ENCODE measurements at regions not wholly inside any gene's neighbourhood (a gene's known extent, or its start where the extent isn't known, plus 50 kb on each side); places are given as distances from the start of the nearest gene placed in this dataset.
"Not testable (repeated sequence)": the region's sequence is repeated elsewhere in the genome, so short reads cannot be mapped to it uniquely, and the experiment has no call there.

DNA sequence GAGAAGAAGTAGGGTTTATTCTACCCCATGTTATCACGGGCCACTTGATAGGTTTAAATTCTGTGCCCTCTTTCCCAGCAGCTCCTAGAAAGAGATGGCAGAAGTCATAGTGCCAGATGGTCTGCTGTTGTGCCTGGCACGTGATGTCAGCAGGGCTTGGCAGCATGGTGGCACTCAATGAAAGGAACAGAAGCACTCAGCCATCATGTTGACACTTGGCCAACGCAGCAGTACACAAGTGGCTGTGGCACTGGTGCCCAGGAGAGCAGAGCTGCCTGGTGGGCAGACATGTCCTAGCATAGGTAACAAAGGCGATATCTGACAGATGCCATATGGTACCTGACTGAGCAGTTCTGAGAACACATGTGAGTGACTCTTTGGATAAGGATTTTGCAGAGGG is 796.4 kb upstream of the ACO1 start:
- FAIRE-seq = no peak
- DNase-seq (ENCODE audit: insufficient read length, low spot score) = no peak

DNA sequence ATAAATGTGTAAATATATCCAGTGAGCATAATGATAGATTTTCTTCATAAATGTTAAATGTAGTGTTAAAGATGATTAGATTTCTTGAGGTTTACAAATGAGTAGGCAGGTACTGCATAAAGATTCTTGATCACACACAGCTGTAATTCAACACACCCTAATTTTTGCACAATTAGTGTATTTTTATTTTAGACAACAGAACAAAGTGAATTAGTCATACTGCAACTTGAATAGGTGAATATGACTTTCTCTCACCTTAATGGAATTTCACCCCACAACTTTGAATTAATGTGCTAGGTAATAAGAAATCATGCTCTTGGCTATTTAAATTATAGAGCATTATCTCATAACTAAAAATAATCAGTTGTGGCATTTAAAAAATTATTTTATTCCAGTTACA is 795.7 kb upstream of the ACO1 start:
- DNase-seq (ENCODE audit: insufficient read length, low spot score) = no peak
- FAIRE-seq = no peak

DNA sequence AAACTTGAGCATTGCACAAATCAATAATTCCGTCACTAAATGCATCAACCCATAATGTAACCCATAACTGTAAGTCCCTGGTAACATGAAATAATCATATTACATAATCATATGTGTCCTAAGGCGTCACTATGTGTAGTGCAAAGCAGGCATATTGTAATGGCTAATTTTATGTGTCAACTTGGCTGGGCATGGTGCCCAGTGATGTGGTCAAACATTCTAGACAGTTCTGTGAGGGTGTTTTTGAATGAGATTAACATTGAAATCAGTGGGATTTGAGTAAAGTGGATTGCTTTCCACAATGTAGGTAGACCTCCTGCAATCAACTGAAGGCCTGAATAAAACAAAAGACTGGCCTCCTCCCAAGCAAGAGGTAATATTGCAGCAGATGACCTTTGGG is 794.4 kb upstream of the ACO1 start:
- FAIRE-seq (no peak), DNase-seq (ENCODE audit: insufficient read length, low spot score) (no peak)

DNA sequence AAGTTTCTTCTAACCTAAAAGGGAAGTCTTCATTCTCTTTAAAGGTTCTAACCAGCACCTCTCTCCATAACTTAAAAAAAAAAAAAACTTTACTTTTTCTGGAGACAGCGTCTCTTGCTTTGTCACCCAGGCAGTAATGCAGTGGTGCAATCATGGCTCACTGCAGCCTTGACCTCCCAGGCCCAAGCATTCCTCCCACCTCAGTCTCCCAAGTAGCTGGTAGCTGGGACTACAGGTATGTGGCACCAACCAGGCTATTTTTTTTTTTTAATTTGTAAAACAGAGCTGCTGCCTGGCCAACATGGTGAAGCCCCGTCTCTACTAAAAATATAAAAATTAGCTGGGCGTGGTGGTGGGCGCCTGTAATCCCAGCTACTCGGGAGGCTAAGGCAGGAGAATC is 787.4 kb upstream of the ACO1 start:
- FAIRE-seq; DNase-seq (ENCODE audit: insufficient read length, low spot score): not testable (repeated sequence)

DNA sequence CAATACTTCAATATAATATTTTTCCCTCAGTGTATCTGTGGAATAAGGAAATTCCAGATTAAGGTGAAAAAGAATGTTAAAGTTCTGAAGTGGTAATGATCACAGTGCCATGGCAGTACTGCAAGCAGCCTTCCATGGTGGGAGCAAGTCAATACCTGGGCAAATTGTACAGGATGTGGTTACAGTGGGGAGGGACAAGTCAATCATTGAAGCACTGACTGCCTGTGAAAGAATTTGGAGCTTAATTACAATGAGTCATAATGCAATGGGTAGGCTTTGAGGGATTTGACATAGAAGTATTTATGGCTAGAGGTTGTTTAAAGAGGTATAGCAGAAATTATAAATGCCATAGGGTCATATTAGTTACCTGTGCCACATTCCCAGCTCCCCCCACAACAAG is 786.5 kb upstream of the ACO1 start:
- FAIRE-seq = peak; percentile 28
- DNase-seq (ENCODE audit: insufficient read length, low spot score) = no peak

DNA sequence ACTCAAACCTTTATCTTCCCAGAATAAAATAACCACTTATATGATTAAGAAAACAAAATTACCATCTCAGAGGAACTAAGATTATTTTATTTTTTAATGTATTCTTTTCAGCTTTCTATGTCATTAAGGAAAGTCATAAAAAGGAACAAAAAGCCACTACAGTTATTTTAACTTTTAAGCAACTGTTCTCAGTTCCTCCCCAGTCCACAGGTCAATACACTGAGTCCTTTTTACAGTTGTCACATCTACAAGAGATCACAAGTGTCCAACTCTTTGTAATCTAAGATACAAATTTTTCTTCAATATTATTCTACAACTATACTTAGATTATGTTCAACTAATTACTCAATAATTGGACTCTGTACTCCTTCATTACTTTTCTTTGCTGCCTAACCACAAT is 782.8 kb upstream of the ACO1 start:
- no peak for DNase-seq (ENCODE audit: insufficient read length, low spot score)
- FAIRE-seq = no peak

DNA sequence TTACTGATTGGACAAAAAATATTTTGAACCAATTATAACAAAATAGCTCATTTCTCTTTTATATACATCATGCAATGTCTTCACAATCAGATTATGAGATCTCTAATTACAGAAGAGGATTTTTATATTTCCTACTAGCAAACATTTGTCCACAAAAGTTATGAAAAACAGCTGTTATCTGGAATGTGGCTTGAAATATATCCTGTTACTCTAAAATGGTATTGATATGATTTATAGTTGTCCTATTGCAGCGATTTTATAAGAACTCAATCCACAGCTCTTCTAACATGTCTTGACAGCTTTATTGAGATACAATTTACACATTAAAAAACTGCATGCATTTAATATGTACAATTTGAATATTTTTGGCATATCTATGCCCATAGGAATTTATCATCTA is 779.9 kb upstream of the ACO1 start:
- DNase-seq (ENCODE audit: insufficient read length, low spot score) (no peak), FAIRE-seq (no peak)

DNA sequence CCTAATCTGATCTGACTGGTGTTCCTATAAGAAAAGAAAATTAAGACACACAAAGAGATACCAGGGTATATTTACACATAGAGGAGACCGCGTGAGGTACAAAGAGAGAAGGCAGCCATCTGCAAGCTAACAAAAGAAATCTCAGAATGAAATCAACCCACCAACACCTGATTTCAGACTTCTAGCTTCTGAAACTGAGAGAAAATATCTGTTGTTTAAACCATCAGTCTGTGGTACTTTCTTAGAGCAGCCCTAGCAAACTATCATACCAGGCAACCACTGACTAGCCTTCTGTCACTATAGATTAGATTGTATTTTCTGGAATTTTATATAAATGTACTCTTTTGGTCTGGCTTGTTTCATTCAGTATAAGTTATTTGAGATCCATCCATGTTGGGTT is 779.3 kb upstream of the ACO1 start:
- no peak for FAIRE-seq

DNA sequence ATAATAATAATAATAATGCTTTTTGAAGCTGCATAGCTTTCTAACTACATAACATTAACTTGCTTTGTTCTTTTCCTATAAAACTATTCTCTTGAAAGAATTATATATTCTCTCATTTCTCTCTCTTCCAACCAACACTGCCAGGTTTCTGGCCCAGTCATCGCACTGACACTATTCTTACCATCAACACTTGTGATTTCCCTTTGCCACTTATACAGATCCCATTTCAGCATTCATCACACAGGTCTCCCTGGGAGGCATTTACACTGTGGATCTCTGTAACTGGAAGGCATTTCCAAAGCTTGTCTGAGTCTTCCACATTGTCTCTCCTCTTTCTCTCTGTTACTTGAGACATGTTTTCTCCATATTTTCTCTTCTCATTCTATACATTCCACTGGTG is 777.8 kb upstream of the ACO1 start:
- FAIRE-seq (no peak), DNase-seq (ENCODE audit: insufficient read length, low spot score) (no peak)

More for the DNA sequence above, 779.3 kb upstream of the ACO1 start:
- no peak for DNase-seq (ENCODE audit: insufficient read length, low spot score)

DNA sequence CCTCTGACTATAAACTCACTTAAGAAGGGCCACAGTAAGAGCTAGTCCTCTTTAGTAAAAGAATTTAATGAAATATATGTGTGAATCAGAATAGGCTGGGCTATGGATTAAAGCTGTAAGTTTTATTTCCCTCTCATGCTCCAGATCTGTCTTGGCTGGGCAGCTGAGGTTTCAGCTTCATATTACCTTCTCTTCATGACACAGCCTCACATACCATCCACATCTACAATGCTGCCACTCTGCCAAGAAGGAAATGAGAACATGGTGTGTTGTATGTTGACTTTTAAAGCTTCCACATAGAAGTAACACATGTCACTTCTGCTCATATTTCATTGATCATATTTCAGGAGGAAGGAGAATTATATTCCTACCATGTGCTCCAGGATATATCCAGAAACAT is 776.0 kb upstream of the ACO1 start:
- no peak for DNase-seq (ENCODE audit: insufficient read length, low spot score)
- FAIRE-seq = no peak

DNA sequence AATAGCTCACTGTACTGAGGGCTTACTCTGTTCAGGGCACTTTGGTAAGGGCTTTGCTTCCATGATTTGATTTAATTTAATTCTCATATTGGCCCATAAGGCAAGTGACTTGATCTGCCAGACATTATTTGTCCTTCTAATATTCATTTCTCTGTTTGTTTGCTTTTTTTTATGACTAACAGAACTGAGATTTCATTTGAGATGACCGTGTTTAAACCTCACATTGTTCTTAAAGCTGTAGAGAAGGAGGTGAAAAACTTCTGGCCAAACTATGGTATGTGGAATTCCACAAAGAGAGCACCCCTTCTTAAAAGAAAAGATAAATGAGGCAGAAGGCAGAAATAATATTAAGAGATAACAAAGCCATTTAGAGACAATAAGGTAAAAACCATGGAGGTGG is 775.6 kb upstream of the ACO1 start:
- no peak for FAIRE-seq

DNA sequence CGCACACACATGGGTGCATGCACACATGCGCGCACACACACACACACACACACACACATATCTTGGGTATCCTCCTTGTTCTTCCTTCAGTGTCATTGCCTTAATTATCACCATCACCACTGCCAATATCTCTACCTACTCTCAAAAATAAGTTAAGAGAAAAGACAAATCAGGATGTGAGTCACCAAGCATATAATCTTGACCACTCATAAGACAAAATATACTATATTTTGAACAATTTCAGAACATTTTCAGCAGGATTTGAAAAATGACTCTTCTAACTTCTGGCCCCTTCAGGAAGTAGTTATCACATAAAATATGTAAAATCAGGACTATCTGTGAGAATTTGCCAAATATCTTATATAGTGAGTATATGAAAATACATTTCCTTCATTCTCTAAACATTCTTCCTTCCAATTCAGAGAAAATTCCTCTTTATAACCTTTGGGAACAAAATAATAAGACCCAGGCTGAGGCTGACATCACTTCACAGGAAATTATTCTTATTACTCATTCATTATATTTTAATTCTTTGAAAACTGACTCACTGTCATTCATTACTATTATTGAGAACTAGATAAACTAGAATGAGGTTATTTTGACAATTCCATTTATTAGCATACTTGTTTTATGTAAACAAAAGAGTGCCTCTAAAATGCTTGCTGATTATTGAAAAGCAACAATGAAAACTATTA is 772.0 kb upstream of the ACO1 start:
- FAIRE-seq (no peak), DNase-seq (ENCODE audit: insufficient read length, low spot score) (no peak)

More for the DNA sequence above, 775.6 kb upstream of the ACO1 start:
- no peak for DNase-seq (ENCODE audit: insufficient read length, low spot score)

DNA sequence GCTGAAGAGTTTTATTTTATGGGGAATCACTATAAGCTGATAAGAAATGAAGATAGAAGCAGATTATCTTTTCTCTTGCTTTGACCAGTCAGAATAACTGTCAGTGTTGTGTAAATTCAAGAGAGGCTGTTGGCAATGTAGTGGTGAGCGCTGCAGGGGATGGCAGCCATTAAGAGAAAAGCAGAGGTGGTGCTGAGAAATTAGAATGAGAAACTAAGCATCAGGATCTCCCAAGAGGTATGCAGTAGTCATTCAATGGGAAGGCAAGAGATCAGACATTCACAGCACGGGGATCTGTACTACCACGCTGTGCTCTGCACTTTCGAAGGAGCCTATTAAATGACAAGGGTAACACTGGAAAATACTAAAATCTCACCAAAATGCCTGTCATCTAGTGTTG is 768.5 kb upstream of the ACO1 start:
- DNase-seq (ENCODE audit: insufficient read length, low spot score) (no peak), FAIRE-seq (no peak)

DNA sequence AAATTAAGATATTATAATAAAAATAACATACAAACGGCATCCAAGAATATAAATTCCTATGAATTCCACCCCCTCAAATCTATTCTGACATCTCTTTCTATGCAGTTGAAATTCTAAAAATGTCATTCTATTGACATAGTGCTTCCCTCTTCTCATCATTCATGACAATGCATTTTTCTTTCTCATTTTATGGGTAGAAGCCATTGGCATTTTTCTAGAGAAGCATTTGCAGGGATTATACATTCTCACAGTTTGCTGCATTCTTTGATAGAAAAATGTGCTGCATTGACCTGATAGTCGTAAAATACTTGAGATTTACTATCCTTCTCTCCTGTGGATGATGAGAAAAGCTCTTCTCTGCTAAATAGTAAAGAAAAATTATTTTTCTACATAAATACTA is 760.9 kb upstream of the ACO1 start:
- no peak for FAIRE-seq
- no peak for DNase-seq (ENCODE audit: insufficient read length, low spot score)

DNA sequence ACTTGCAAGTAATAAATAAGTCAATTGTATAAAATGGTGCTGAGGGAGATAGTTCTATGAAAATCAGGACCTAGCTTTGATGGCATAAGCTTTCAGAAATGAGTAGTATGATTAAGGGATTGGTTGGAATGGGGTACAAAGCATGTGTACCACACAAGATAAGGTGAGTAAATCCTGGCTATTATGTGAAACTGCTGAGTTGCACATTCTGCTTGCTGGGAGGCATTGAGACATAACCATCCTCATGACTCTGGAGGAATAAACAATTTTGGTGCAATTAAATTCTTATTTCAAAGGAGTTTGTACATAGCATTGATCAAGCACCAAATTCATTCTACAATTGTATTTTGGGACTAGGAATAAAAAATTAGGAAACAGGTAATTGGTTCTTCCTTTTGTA is 755.2 kb upstream of the ACO1 start:
- DNase-seq (ENCODE audit: insufficient read length, low spot score) = no peak

DNA sequence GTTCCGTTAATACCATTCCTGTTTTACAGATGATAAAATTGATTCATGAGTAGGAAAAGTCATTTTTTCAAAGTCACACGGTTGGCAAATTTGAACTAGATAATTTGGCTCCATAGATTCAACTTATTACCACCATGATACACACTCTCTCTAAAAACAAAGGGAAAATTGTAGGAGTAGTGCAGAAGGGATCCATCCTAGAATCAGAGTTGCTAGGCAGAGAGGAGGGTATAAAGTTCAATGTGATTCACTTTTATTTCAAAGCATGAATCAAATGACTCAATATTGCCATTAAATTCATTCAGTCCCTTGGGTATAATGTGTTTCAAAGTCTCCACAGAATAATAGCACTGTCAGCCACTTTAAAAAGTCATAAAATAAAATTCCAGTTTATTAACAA is 747.2 kb upstream of the ACO1 start:
- DNase-seq (ENCODE audit: insufficient read length, low spot score) = no peak
- FAIRE-seq = no peak

More for the DNA sequence above, 755.2 kb upstream of the ACO1 start:
- FAIRE-seq = no peak

DNA sequence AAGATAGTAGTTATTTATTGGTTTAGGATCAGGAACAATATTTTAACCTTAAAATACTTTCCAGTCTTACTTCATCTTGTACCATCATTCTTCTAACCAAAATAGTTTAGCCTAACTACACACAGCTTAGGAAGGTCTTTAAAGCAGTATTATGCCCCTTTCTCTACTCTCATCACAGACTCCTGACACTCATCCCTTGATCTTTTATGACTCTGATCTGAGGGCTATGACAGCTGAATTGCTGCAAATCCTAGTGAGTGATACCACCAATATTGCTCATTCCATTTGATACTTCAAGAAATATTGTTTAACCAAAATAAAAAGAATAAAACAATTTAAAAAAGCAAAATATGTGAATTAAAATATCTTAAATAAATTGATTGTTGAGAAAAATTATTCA is 746.6 kb upstream of the ACO1 start:
- no peak for DNase-seq (ENCODE audit: insufficient read length, low spot score)
- no peak for FAIRE-seq

DNA sequence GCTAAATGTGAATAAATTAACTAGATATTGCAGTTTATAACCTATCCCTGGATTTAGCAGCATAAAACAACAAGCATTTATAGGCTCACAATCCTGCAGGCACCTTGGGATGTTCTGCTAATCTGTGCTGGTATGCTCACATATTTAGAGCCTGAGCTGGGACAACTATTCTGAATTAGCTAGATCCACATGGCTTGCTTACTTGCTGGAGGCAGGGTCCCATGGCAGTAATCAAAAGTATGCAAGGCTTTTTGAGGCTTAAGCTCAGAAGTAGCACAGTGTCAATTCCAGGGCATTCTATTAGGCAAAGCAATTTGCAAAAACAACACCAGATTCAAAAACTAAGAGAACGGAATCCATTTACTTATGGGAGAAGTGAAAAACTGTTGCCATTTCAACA is 745.0 kb upstream of the ACO1 start:
- FAIRE-seq (no peak), DNase-seq (ENCODE audit: insufficient read length, low spot score) (no peak)

DNA sequence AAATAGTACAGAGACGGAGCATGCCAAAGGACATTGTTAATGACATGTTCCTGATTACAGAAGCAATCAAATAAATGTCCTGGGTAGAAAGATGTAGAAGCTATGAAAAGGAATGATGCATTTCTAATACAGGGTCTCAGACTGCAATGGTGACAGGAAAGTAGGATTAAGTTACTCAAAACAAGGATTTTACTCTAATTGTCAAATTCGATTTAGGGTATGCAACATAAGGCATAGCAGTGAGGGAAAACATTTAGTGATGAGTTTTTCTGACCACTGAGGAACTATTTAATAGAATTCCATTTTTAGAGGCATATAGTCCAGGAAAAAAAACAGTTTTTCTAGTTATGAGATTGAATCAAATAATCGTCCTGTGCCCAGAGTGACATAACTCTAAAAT is 715.1 kb upstream of the ACO1 start:
- FAIRE-seq = no peak
- no peak for DNase-seq (ENCODE audit: insufficient read length, low spot score)

DNA sequence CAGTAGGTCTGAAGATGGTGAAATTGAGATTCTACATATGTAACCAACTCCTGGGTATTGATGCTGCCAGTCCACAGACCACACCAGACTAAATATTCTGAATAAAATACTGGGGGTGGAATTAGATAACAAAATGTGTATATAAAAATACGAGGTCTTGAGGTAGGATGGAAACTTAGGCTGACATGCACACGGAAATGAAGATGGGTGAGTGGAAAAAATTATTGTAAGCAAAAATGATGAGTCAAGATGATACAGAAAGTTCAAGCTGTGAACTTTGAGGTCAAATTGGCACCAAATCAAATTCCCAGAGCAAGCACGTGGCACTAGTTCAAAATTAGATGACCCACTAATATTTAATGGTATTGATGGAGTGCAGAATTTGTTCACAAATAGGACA is 713.4 kb upstream of the ACO1 start:
- DNase-seq (ENCODE audit: insufficient read length, low spot score) = no peak
- FAIRE-seq = no peak

DNA sequence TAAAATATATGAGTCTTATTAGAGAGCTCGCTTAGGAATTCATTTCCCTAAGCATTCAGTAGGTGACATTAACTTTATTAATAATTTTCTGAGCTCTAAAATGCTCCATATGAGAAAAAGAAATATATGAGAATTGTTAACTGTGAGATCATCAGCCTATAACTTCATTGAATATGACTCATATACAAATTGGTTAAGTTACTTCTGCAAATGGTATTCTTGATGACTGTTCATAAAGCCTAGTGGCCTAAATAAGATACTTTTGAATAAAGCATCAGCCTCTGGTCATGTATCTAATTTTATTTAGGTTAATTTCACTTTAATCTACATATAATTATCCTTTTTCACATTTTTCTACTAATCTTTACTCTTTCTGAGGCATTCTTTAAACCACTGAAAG is 710.2 kb upstream of the ACO1 start:
- FAIRE-seq = no peak
- DNase-seq (ENCODE audit: insufficient read length, low spot score) = no peak

DNA sequence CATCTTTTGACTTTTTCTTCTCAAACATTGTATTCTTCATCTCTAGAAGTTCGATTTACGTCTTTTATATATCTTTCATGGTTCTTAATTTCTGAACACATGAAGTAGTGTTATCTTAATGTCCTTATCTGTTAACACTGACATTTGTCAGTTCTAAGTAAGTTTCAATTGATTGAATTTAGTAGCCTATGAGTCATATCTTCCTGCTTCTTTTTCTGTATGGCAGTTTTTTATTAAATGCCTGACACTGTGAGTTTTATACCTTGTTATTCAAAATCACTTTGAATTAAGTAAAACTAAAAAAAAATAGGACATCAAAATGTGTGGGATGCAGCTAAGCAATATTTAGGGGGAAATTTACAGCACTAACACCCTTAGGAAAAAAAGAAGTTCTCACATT is 707.0 kb upstream of the ACO1 start:
- FAIRE-seq (no peak), DNase-seq (ENCODE audit: insufficient read length, low spot score) (no peak)

DNA sequence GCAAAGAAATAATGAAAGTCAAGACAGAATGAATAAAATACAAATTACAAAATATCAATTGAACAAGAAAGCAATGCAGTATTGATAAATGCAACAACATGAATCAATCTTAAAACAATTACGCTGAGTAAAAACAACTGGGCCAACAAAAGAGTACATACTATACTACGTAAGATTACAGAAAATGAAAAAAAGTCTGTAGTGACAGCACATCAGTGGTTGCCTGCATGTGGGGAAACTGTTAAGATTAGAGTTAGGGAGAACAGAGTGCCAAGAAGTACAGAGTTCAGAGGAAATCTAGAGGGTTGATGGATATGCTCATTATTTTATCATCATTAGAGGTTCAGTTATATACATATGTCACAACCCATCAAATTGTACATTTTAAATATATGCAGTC is 706.6 kb upstream of the ACO1 start:
- FAIRE-seq = no peak
- no peak for DNase-seq (ENCODE audit: insufficient read length, low spot score)
